ENCODE measurements at regions not wholly inside any gene's neighbourhood (a gene's known extent, or its start where the extent isn't known, plus 50 kb on each side); places are given as distances from the start of the nearest gene placed in this dataset.

- Histone ChIP-seq H3K27ac (ENCODE audit: low read depth, low read length) (no peak overlapping the region), H3K4me3 (ENCODE audit: low read length) (no peak overlapping the region), H3K4me1 (ENCODE audit: control insufficient read depth, insufficient read depth, low read length) (peaks cover 6% of the 10 kb centered on the region), H3K9ac (ENCODE audit: low read length) (no peak overlapping the region), H3K36me3 (ENCODE audit: control insufficient read depth, insufficient read depth, low read length) (peaks cover 3% of the 10 kb centered on the region), H3K27me3 (ENCODE audit: control insufficient read depth, insufficient read depth, low read length) (no peaks in the 10 kb centered on the region)
Measured at GRCh38 chr14:71532344-71532743, 399.9 kb upstream of the RGS6 start.

DNA sequence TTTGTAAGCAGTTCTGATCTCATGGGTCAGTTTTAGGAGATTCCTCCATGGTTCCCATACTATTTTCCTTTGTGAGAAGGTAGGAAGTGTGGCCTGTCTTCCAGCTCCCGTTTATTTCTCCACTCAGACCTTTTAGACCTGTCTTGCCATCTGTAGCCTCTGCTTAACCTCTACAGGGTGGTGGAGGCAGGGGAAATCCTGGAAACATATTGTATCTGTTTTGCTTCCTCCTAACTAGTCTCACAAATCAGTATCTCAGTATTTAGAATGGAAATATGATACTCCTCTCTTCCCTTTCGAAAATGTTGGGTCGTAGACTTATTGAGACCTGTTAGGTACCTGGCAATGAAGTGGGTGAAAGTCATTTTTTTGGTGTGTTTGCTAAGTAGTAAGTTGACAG lies 399.4 kb upstream of the RGS6 start:
- H3K36me3 ChIP-seq (ENCODE audit: control insufficient read depth, insufficient read depth, low read length), result peaks cover 3% of the 10 kb centered on the region
- H3K27me3 ChIP-seq (ENCODE audit: control insufficient read depth, insufficient read depth, low read length), result no peaks in the 10 kb centered on the region
- no peak overlapping the region for H3K27ac ChIP-seq (ENCODE audit: low read depth, low read length)
- no peak overlapping the region for H3K4me3 ChIP-seq (ENCODE audit: low read length)
- H3K9ac ChIP-seq (ENCODE audit: low read length), result no peak overlapping the region
- H3K4me1 ChIP-seq (ENCODE audit: control insufficient read depth, insufficient read depth, low read length), result peaks cover 6% of the 10 kb centered on the region

- no peak overlapping the region for H3K4me3 ChIP-seq (ENCODE audit: low read length)
- H3K27me3 ChIP-seq (ENCODE audit: control insufficient read depth, insufficient read depth, low read length), result no peaks in the 10 kb centered on the region
- no peak overlapping the region for H3K9ac ChIP-seq (ENCODE audit: low read length)
- peaks cover 6% of the 10 kb centered on the region for H3K4me1 ChIP-seq (ENCODE audit: control insufficient read depth, insufficient read depth, low read length)
- H3K27ac ChIP-seq (ENCODE audit: low read depth, low read length), result no peak overlapping the region
- H3K36me3 ChIP-seq (ENCODE audit: control insufficient read depth, insufficient read depth, low read length), result peaks cover 3% of the 10 kb centered on the region
Measured at GRCh38 chr14:71533390-71533789, 398.8 kb upstream of the RGS6 start.

DNA sequence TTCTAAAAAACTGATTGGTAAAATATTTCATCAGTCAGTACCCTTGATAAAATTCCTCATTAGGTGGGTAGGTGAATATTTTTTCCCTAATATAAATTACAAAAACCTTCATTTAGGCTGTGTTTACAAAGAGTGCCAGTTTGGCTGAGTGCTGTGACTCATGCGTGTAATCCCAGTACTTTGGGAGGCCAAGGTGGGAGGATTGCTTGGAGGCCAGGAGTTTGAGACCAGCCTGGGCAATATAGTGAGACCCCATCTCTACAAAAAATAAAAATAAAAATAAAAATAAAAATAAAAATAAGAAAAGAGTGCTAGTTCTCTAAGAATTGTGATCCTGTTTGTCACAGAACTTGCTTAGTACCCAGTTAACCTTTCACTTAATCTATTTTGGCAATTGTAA lies 398.4 kb upstream of the RGS6 start:
- no peak overlapping the region for H3K27ac ChIP-seq (ENCODE audit: low read depth, low read length)
- H3K9ac ChIP-seq (ENCODE audit: low read length), result no peak overlapping the region
- no peaks in the 10 kb centered on the region for H3K27me3 ChIP-seq (ENCODE audit: control insufficient read depth, insufficient read depth, low read length)
- peaks cover 6% of the 10 kb centered on the region for H3K4me1 ChIP-seq (ENCODE audit: control insufficient read depth, insufficient read depth, low read length)
- H3K4me3 ChIP-seq (ENCODE audit: low read length), result no peak overlapping the region
- H3K36me3 ChIP-seq (ENCODE audit: control insufficient read depth, insufficient read depth, low read length), result peaks cover 3% of the 10 kb centered on the region

DNA sequence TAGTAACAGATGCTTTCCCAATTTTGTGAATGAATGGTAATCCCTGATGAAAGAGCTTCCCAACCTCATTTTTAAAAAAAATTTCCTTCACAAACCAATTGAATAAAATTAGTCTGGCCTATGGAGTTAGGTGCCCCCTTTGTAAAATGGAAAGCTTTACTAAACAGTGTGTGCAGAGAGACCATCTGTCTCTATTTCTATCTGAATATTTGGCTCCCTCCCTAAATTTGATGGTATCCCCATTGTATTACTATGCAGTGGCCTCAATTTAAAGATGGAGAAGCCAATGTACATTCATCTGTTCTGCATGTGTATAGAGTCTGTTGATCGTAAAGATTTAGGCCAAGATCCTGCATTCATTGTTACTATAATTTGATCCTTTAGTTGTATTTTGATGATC lies 397.7 kb upstream of the RGS6 start:
- H3K4me1 ChIP-seq (ENCODE audit: control insufficient read depth, insufficient read depth, low read length), result peaks cover 5% of the 10 kb centered on the region
- H3K4me3 ChIP-seq (ENCODE audit: low read length), result no peak overlapping the region
- H3K9ac ChIP-seq (ENCODE audit: low read length), result no peak overlapping the region
- H3K27me3 ChIP-seq (ENCODE audit: control insufficient read depth, insufficient read depth, low read length), result no peaks in the 10 kb centered on the region
- no peak overlapping the region for H3K27ac ChIP-seq (ENCODE audit: low read depth, low read length)
- H3K36me3 ChIP-seq (ENCODE audit: control insufficient read depth, insufficient read depth, low read length), result peaks cover 3% of the 10 kb centered on the region

DNA sequence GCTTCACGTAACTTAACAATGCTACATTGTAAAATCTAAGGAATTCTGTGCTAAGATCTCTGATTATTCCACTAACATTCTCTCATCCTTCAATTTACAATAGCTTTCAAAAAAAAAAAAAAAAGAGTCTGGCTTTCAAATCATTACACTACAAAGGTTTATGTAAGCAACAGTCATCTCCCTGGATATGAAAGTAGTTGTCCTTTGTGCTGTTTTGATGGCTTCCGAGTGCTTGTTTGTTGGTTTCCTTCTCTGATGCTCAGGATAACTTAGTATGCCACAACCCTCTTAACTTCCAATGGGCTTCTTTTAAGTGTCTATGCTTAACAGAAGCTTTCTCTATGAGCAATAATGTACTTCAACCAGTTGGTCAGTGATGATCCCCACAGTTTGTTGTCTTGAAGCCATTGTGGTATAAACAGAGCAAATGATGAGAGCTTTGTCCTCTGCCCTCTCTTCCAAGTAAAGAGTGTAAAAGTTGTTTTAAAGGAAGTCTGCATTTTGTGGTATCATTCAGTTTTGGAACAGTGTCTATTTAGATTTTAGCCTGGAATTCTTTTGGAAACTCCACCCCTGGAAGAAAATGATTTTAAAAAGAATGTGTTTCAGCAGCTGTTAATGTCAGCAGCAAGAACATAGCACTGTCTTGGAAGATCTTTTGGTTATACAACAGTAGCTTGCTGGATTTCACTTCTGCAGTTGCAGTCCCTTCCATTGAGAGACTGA lies 396.1 kb upstream of the RGS6 start:
- no peak overlapping the region for H3K27ac ChIP-seq (ENCODE audit: low read depth, low read length)
- no peaks in the 10 kb centered on the region for H3K4me1 ChIP-seq (ENCODE audit: control insufficient read depth, insufficient read depth, low read length)
- no peak overlapping the region for H3K9ac ChIP-seq (ENCODE audit: low read length)
- no peak overlapping the region for H3K4me3 ChIP-seq (ENCODE audit: low read length)
- no peaks in the 10 kb centered on the region for H3K27me3 ChIP-seq (ENCODE audit: control insufficient read depth, insufficient read depth, low read length)
- H3K36me3 ChIP-seq (ENCODE audit: control insufficient read depth, insufficient read depth, low read length), result no peaks in the 10 kb centered on the region

GRCh38 chr14:71536927-71537772 lies 395.1 kb upstream of the RGS6 start:
- no peak overlapping the region for H3K9ac ChIP-seq (ENCODE audit: low read length)
- H3K36me3 ChIP-seq (ENCODE audit: control insufficient read depth, insufficient read depth, low read length), result no peaks in the 10 kb centered on the region
- no peaks in the 10 kb centered on the region for H3K27me3 ChIP-seq (ENCODE audit: control insufficient read depth, insufficient read depth, low read length)
- H3K27ac ChIP-seq (ENCODE audit: low read depth, low read length), result no peak overlapping the region
- H3K4me3 ChIP-seq (ENCODE audit: low read length), result no peak overlapping the region
- H3K4me1 ChIP-seq (ENCODE audit: control insufficient read depth, insufficient read depth, low read length), result no peaks in the 10 kb centered on the region

DNA sequence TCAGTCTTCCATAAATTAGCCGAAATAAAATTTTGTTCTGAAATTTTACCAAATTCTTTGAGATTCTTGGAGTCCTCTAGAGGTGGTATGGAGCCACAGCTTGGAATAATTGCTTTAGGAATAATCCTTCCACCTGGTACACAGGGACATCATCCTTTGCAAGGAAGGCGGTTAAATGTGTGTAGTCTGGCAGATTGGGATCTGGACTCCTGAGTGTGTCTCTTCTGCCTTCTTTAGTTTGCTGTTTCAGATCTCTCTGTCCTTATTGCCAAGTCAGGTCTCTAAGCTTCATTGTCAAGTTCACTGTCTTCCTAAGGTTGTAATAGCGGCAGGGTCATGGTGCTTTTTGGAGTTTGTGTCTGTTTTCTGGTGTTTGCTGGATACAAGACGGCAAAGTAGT lies 393.9 kb upstream of the RGS6 start:
- no peak overlapping the region for H3K27ac ChIP-seq (ENCODE audit: low read depth, low read length)
- H3K9ac ChIP-seq (ENCODE audit: low read length), result no peak overlapping the region
- H3K36me3 ChIP-seq (ENCODE audit: control insufficient read depth, insufficient read depth, low read length), result no peaks in the 10 kb centered on the region
- H3K4me1 ChIP-seq (ENCODE audit: control insufficient read depth, insufficient read depth, low read length), result no peaks in the 10 kb centered on the region
- H3K4me3 ChIP-seq (ENCODE audit: low read length), result no peak overlapping the region
- H3K27me3 ChIP-seq (ENCODE audit: control insufficient read depth, insufficient read depth, low read length), result no peaks in the 10 kb centered on the region

DNA sequence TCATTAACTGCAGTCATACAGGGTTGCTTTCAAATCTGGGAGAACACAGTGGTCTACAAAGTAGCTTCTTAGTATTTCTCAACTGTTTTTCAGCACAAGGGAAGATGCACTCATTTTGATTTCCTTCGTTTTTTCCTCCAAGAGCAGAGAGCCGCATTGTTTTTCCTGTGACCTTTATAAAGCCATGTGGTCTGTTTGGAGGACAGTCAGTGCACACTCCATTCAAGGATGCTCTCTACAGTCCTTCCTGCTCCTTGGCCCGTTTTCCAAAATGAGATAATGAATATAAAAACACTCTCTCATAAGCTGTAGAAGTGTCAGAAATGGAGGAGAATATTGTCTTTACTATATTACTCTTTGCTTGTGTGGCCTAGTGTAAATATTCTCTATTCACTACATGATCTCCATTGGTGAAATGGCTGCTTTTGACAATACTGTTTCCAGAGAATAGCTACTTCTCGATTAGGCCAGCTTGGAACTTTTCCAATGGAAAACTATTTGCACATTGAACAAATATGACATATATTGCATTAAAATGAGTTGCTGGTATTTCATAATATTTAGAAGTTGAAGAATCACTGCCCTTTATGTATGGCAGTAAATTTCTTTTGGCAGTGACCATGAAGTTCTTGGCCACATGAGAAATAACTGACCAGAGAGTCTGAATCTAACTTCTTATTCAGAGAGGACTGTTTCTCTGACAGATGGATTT lies 393.1 kb upstream of the RGS6 start:
- Histone ChIP-seq H3K4me1 (ENCODE audit: control insufficient read depth, insufficient read depth, low read length) (no peaks in the 10 kb centered on the region), H3K9ac (ENCODE audit: low read length) (no peak overlapping the region), H3K27me3 (ENCODE audit: control insufficient read depth, insufficient read depth, low read length) (no peaks in the 10 kb centered on the region), H3K36me3 (ENCODE audit: control insufficient read depth, insufficient read depth, low read length) (no peaks in the 10 kb centered on the region), H3K4me3 (ENCODE audit: low read length) (no peak overlapping the region), H3K27ac (ENCODE audit: low read depth, low read length) (no peak overlapping the region)

GRCh38 chr14:71539650-71540285 lies 392.5 kb upstream of the RGS6 start:
- no peaks in the 10 kb centered on the region for H3K4me1 ChIP-seq (ENCODE audit: control insufficient read depth, insufficient read depth, low read length)
- H3K27ac ChIP-seq (ENCODE audit: low read depth, low read length), result no peak overlapping the region
- H3K27me3 ChIP-seq (ENCODE audit: control insufficient read depth, insufficient read depth, low read length), result no peaks in the 10 kb centered on the region
- H3K4me3 ChIP-seq (ENCODE audit: low read length), result no peak overlapping the region
- no peak overlapping the region for H3K9ac ChIP-seq (ENCODE audit: low read length)
- H3K36me3 ChIP-seq (ENCODE audit: control insufficient read depth, insufficient read depth, low read length), result no peaks in the 10 kb centered on the region

- Histone ChIP-seq H3K27me3 (ENCODE audit: control insufficient read depth, insufficient read depth, low read length) (no peaks in the 10 kb centered on the region), H3K27ac (ENCODE audit: low read depth, low read length) (no peak overlapping the region), H3K4me3 (ENCODE audit: low read length) (no peak overlapping the region), H3K9ac (ENCODE audit: low read length) (no peak overlapping the region), H3K4me1 (ENCODE audit: control insufficient read depth, insufficient read depth, low read length) (no peaks in the 10 kb centered on the region), H3K36me3 (ENCODE audit: control insufficient read depth, insufficient read depth, low read length) (no peaks in the 10 kb centered on the region)
Measured at GRCh38 chr14:71541271-71541670, 391.0 kb upstream of the RGS6 start.

DNA sequence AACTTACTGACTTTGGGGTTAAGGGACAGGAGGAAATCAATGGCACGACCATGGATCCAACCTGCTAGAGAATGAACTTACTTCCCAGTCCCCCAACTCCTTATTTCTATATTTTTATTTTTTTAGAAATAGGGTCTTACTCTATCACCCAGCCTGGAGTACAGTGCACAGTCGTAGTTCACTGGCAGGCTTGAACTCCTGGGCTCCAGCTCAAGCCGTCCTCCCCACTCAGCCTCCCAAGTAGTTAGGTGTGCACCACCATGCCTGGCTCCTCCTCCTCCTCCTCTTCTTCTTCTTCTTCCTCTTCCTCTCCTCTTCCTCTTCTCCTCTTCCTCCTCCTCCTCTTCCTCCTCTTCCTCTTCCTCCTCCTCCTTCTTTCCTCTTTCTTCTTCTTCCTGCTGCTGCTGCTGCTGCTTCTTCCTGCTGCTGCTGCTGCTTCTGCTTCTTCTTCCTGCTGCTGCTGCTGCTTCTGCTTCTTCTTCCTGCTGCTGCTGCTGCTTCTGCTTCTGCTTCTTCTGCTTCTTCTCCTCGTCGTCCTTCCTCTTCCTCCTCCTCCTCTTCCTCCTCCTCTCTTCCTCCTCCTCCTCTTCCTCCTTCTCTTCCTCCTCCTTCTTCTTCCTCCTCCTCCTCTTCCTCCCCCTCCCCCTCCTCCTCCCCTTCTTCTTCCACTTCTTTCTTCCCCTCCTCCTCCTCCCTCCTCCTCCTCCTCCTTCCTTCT lies 390.1 kb upstream of the RGS6 start:
- Histone ChIP-seq H3K4me1 (ENCODE audit: control insufficient read depth, insufficient read depth, low read length) (no peaks in the 10 kb centered on the region), H3K4me3 (ENCODE audit: low read length) (no peak overlapping the region), H3K9ac (ENCODE audit: low read length) (no peak overlapping the region), H3K36me3 (ENCODE audit: control insufficient read depth, insufficient read depth, low read length) (no peaks in the 10 kb centered on the region), H3K27ac (ENCODE audit: low read depth, low read length) (no peak overlapping the region), H3K27me3 (ENCODE audit: control insufficient read depth, insufficient read depth, low read length) (no peaks in the 10 kb centered on the region)

Measured in rectal smooth muscle tissue (tissue), 1 donor.